PC-9 (cell line): ENCODE measurements at regions not wholly inside any gene's neighbourhood (a gene's known extent, or its start where the extent isn't known, plus 50 kb on each side); places are given as distances from the start of the nearest gene placed in this dataset.

ENCODE experiments used
- BruUV-seq: library from RNA; stranded (reverse); fragments of 400-500 nt; replicated peaks from 2 replicates; lab custom pipeline; 2021; lab: Mats Ljungman, UMichigan
- CTCF ChIA-PET: fragments of 300-600 bp; sonication (Branson Sonifier 250); formaldehyde crosslinking; loops from one replicate; lab custom pipeline; 2022; ENCODE audit warnings: antibody characterized with exemption; lab: Charles Lee
- POLR2A ChIA-PET: fragments of 300-600 bp; sonication (Branson Sonifier 250); formaldehyde crosslinking; loops from one replicate; lab custom pipeline; 2022; ENCODE audit warnings: antibody characterized with exemption; ENCODE audit not compliant: unreplicated experiment; lab: Charles Lee
- DNase-seq, 2 experiments: peaks; one replicate each; pipeline versions ENCODE4 v3.0.0 to v3.0.0-alpha.2; 2015 to 2022; ENCODE audit warnings: mixed read lengths in 1 of 2
- H2AFZ ChIP-seq: fragments of 200-600 bp; sonication (generic); 2 replicates; pipeline ENCODE4 v1.8.1; 2017; ENCODE audit warnings: antibody characterized with exemption
- H3F3A ChIP-seq: fragments of 200-600 bp; sonication (generic); 2 replicates; pipeline ENCODE4 v1.8.1; 2017; ENCODE audit warnings: antibody characterized with exemption, mild to moderate bottlenecking, low read depth; ENCODE audit not compliant: insufficient read depth
- H3K27ac ChIP-seq: fragments of 200-600 bp; sonication (generic); 2 replicates; pipeline ENCODE4 v1.6.1; 2016; ENCODE audit warnings: mixed run types
- H3K27me3 ChIP-seq: fragments of 200-600 bp; sonication (generic); 2 replicates; pipeline ENCODE4 v1.6.1; 2016; ENCODE audit warnings: low read depth, mixed run types; ENCODE audit not compliant: insufficient read depth
- H3K36me3 ChIP-seq: fragments of 200-600 bp; sonication (generic); 2 replicates; pipeline ENCODE4 v1.6.1; 2016; ENCODE audit warnings: low read depth, mixed run types
- H3K4me1 ChIP-seq: fragments of 200-600 bp; sonication (generic); replicated peaks from 2 replicates; pipeline ENCODE4 v1.6.1; 2016; ENCODE audit warnings: mixed run types; ENCODE audit not compliant: insufficient read depth
- H3K4me2 ChIP-seq: fragments of 200-600 bp; sonication (generic); 2 replicates; pipeline ENCODE4 v1.6.1; 2017; ENCODE audit warnings: mixed run types
- H3K4me3 ChIP-seq: fragments of 200-600 bp; sonication (generic); 2 replicates; pipeline ENCODE4 v1.6.1; 2016; ENCODE audit warnings: mixed run types
- H3K79me2 ChIP-seq: fragments of 200-600 bp; sonication (generic); 2 replicates; pipeline ENCODE4 v1.6.1; 2017; ENCODE audit warnings: low read depth, mixed run types
- H3K9me2 ChIP-seq: fragments of 200-600 bp; sonication (generic); 2 replicates; pipeline ENCODE4 v1.8.1; 2017; ENCODE audit warnings: mild to moderate bottlenecking; ENCODE audit not compliant: insufficient read depth
- H3K9me3 ChIP-seq: fragments of 200-600 bp; sonication (generic); 2 replicates; pipeline ENCODE4 v1.8.1; 2016; ENCODE audit warnings: low read depth; ENCODE audit not compliant: insufficient read depth
- H4K20me1 ChIP-seq: fragments of 200-600 bp; sonication (generic); 2 replicates; pipeline ENCODE4 v1.8.1; 2017; ENCODE audit not compliant: insufficient read depth
- CTCF ChIP-seq: fragments of 200-600 bp; sonication (generic); conservative IDR thresholded peaks from 2 replicates; pipeline ENCODE4 v1.6.1; 2017; ENCODE audit warnings: mixed run types, antibody characterized with exemption, mild to moderate bottlenecking, moderate library complexity
- EZH2 ChIP-seq: fragments of 200-600 bp; sonication (generic); IDR thresholded peaks from 2 replicates; pipeline ENCODE4 v1.8.0; 2017; ENCODE audit warnings: antibody characterized with exemption, low read depth
- intact Hi-C: fragments of 100-400 bp; cut with micrococcal nuclease; formaldehyde crosslinking; loops from one replicate; pipeline ENCODE4 v1.10.0; 2022; ENCODE audit not compliant: unreplicated experiment

DNA sequence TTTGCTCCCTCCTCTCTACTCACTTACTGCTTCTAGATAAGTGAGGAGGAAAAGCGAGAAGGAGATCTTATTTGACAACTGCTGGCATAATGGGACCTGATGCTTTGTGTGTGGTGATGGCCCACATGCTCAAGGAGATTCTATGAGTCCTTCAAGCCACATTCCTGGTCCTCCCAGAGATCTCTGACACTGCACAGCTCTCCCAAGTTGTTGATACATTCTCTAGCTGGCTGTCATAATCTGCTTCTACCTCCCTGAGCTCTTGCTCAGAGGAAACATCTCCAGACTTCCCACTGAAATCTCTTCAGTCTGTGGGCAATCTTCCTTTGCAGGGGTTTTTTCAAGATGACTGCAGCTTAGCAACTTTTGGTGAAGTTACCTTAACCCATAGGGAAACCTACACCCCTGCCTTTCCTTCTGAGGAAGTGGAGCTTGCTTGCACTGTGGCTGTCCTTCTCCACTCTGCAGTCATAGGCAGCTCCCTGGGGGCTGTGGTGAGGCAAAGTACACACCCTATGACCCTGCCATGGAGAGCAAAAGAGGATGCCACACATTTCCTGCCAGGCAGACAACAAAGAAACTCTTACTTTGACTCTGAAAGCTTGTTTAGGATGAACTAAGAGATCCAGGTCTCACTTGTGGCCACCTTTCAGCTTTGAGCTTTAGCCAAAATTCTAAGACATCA is 163.8 kb downstream of the TMEM38B start:
- no peaks in the 10 kb centered on the region for H3F3A ChIP-seq
- H4K20me1 ChIP-seq = no peaks in the 10 kb centered on the region
- H3K4me1 ChIP-seq = no peaks in the 10 kb centered on the region
- TF ChIP-seq EZH2 (no peak), CTCF (no peak)
- H3K36me3 ChIP-seq = no peaks in the 10 kb centered on the region
- no peaks in the 10 kb centered on the region for H3K9me3 ChIP-seq
- POLR2A ChIA-PET = no interaction called here
- intact Hi-C loops = no loop called here
- H2AFZ ChIP-seq = no peak overlapping the region
- CTCF ChIA-PET = no interaction called here
- H3K9me2 ChIP-seq = 0 out of 2 replicates have a peak, but pooled peaks cover 4% of the 10 kb centered on the region
- no peak for DNase-seq
- no peak overlapping the region for H3K4me3 ChIP-seq
- no peaks in the 10 kb centered on the region for H3K27me3 ChIP-seq
- no peak overlapping the region for H3K4me2 ChIP-seq
- no TSS peak for BruUV-seq
- H3K27ac ChIP-seq = no peak overlapping the region
- no peaks in the 10 kb centered on the region for H3K79me2 ChIP-seq

DNA sequence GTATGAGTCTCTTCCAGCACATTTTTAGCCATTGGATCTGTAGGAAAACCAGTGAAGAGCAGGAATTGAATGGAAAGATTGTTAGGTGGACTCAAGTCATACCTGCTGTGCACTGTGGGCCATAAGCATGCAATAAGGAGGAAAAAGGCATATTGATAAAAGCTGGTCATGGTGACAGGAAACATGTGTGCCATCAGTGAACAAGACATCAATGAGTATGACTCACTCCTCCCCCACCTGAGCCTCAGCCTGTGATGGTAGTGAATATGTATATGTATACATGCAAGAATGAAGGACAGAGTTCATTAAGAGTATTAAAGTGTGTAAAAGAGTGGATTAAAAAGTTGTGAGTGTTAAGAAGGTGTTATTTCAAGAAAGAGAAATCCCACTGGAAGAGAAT is 164.5 kb downstream of the TMEM38B start:
- DNase-seq = no peak
- Histone ChIP-seq H2AFZ (no peak overlapping the region), H3K9me2 (0 out of 2 replicates have a peak, but pooled peaks cover 4% of the 10 kb centered on the region), H4K20me1 (no peaks in the 10 kb centered on the region), H3F3A (no peaks in the 10 kb centered on the region), H3K27me3 (no peaks in the 10 kb centered on the region), H3K4me3 (no peak overlapping the region), H3K9me3 (no peaks in the 10 kb centered on the region), H3K4me1 (no peaks in the 10 kb centered on the region), H3K79me2 (no peaks in the 10 kb centered on the region), H3K36me3 (no peaks in the 10 kb centered on the region), H3K27ac (no peak overlapping the region), H3K4me2 (no peak overlapping the region)
- intact Hi-C loops = no loop called here
- no TSS peak for BruUV-seq
- CTCF ChIA-PET = no interaction called here
- TF ChIP-seq EZH2 (no peak), CTCF (no peak)
- POLR2A ChIA-PET = no interaction called here

DNA sequence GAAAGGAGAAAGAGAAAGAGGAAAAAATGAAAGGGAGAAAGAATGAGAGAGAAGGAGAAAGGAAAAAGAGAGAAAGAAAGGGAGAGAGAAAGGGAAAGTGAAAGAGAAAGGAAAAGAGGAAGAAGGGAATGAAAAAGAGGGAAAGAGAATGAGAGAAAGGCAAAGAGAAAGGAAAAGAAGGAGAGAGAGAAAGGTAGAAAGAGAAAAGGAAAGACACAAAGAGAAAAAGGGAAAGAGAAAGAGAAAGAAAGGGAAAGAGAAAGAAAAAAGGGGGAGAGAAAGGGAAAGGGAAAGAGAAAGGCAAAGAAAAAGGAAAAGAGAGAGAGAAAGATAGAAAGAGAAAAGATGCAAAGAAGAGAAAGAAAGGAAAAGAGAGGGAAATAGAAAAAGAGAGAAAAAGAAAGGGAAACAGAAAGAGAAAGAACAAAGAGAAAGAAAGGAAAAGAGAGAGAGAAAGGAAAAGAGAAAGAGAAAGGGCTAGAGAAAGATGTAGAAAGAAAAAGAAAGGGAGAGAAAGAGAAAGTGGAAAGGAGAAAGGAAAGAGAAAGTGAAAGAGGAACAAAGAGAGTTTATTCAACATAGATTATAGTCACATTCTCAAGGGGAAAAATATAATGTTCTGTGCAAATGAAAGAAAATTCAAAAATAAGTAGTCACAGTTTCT is 165.2 kb downstream of the TMEM38B start:
- H2AFZ ChIP-seq = no peak overlapping the region
- POLR2A ChIA-PET = no interaction called here
- no peaks in the 10 kb centered on the region for H3K36me3 ChIP-seq
- no peaks in the 10 kb centered on the region for H4K20me1 ChIP-seq
- no peaks in the 10 kb centered on the region for H3F3A ChIP-seq
- H3K27ac ChIP-seq = no peak overlapping the region
- CTCF ChIA-PET = no interaction called here
- no peaks in the 10 kb centered on the region for H3K79me2 ChIP-seq
- no TSS peak for BruUV-seq
- H3K4me1 ChIP-seq = no peaks in the 10 kb centered on the region
- intact Hi-C loops = no loop called here
- 0 out of 2 replicates have a peak, but pooled peaks cover 4% of the 10 kb centered on the region for H3K9me2 ChIP-seq
- H3K4me3 ChIP-seq = no peak overlapping the region
- H3K27me3 ChIP-seq = no peaks in the 10 kb centered on the region
- no peak for DNase-seq
- no peak overlapping the region for H3K4me2 ChIP-seq
- no peak for TF ChIP-seq EZH2
- TF ChIP-seq CTCF = no peak
- no peaks in the 10 kb centered on the region for H3K9me3 ChIP-seq
